GM12878 (cell line): ENCODE measurements at regions not wholly inside any gene's neighbourhood (a gene's known extent, or its start where the extent isn't known, plus 50 kb on each side); places are given as distances from the start of the nearest gene placed in this dataset.

Experiments
- BACH1 ChIP-seq: fragments of 450-650 bp; IDR thresholded peaks from 2 replicates; pipeline ENCODE4 v1.6.1; 2017; ENCODE audit warnings: mild to moderate bottlenecking, borderline replicate concordance
- EGR1 ChIP-seq, 2 experiments: IDR thresholded peaks; 1 replicate in 1 of 2; 2 replicates in 1 of 2; pipeline ENCODE4 v1.6.1; 2011 to 2012; ENCODE audit warnings: low read depth in 2 of 2, low read length in 2 of 2, borderline replicate concordance in 1 of 2, mild to moderate bottlenecking in 1 of 2, moderate library complexity in 1 of 2
- EP300 ChIP-seq, 2 experiments: fragments of 150-350 bp in 1 of 2; IDR thresholded peaks; 2 replicates each; pipeline ENCODE4 v1.6.1; 2011 to 2012; ENCODE audit warnings: low read depth in 2 of 2, low read length in 2 of 2, borderline replicate concordance in 1 of 2, improper control_type of control experiment in 1 of 2, inconsistent platforms in 1 of 2; ENCODE audit not compliant: control insufficient read depth in 1 of 2
- EZH2 ChIP-seq: IDR thresholded peaks from 2 replicates; pipeline ENCODE4 v1.6.1; 2012; ENCODE audit warnings: low read depth, mild to moderate bottlenecking, control low read depth, inconsistent platforms, low read length, borderline replicate concordance; ENCODE audit not compliant: control insufficient read depth
- NFYB ChIP-seq: IDR thresholded peaks from 2 replicates; pipeline ENCODE4 v1.6.1; 2011; ENCODE audit warnings: low read depth, mild to moderate bottlenecking, low read length, improper control_type of control experiment, moderate library complexity; ENCODE audit not compliant: insufficient read depth
- NR2C2 ChIP-seq: IDR thresholded peaks from 2 replicates; pipeline ENCODE4 v1.6.1; 2011; ENCODE audit warnings: borderline replicate concordance, low read depth; ENCODE audit not compliant: control insufficient read depth, insufficient read length
- POLR2A ChIP-seq: IDR thresholded peaks from 2 replicates; pipeline ENCODE4 v1.6.1; 2011; ENCODE audit warnings: low read depth, mild to moderate bottlenecking, low read length
- POLR2AphosphoS5 ChIP-seq: IDR thresholded peaks from 2 replicates; pipeline ENCODE4 v1.6.1; 2011; ENCODE audit warnings: mild to moderate bottlenecking, low read length, inconsistent platforms
- ZNF274 ChIP-seq: IDR thresholded peaks from one replicate; pipeline ENCODE4 v1.8.0; 2011; ENCODE audit not compliant: insufficient read length, insufficient read depth
- TF ChIP-seq, protein P1 (sequence below), 3 experiments: IDR thresholded peaks in 2 of 3; conservative IDR thresholded peaks in 1 of 3; 2 replicates each; pipeline ENCODE4 v1.5.1; 2011; ENCODE audit warnings: low read depth in 3 of 3, low read length in 3 of 3, mild to moderate bottlenecking in 3 of 3, control low read depth in 2 of 3, moderate library complexity in 2 of 3, inconsistent platforms in 1 of 3, mixed read lengths in 1 of 3; ENCODE audit not compliant: control insufficient read depth in 2 of 3, insufficient read depth in 1 of 3; ENCODE audit errors: extremely low read depth in 1 of 3
- TF ChIP-seq, protein P2 (sequence below): fragments of 450-650 bp; IDR thresholded peaks from 2 replicates; pipeline ENCODE4 v1.6.1; 2016; ENCODE audit warnings: mild to moderate bottlenecking, moderate library complexity, borderline replicate concordance

DNA sequence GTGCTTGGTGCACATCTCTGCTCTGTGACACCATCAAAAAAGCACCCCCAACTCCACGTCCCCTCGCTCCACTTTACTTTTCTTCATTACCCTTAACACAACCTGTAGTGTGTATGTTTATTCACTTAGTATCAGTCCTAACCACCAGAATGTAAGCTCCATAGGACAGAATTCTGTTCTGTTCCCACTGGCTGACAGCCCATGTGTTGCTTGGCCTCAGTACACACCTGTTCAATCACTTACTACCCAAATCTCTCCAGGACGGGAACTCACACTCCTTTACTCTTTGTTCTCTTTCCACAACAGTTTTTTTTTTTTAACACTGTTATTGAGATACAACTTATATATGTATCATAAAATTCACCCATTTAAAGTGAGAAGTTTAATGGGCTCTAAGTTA lies 119.6 kb downstream of the MAF start:
- TF ChIP-seq POLR2A (no peak), EGR1 (IDR thresholded peaks at IDR 0.05; ENCODE audit: borderline replicate concordance in 1 of 2, low read depth in 2 of 2, low read length in 2 of 2) (no peak), ZNF274 (no peak), BACH1 (no peak), NFYB (no peak), EZH2 (no peak), NR2C2 (no peak), EP300 (IDR thresholded peaks at IDR 0.05; ENCODE audit: borderline replicate concordance in 1 of 2, control insufficient read depth in 1 of 2, low read depth in 2 of 2, low read length in 2 of 2) (no peak), POLR2AphosphoS5 (no peak)
- TF ChIP-seq, protein P1, sequence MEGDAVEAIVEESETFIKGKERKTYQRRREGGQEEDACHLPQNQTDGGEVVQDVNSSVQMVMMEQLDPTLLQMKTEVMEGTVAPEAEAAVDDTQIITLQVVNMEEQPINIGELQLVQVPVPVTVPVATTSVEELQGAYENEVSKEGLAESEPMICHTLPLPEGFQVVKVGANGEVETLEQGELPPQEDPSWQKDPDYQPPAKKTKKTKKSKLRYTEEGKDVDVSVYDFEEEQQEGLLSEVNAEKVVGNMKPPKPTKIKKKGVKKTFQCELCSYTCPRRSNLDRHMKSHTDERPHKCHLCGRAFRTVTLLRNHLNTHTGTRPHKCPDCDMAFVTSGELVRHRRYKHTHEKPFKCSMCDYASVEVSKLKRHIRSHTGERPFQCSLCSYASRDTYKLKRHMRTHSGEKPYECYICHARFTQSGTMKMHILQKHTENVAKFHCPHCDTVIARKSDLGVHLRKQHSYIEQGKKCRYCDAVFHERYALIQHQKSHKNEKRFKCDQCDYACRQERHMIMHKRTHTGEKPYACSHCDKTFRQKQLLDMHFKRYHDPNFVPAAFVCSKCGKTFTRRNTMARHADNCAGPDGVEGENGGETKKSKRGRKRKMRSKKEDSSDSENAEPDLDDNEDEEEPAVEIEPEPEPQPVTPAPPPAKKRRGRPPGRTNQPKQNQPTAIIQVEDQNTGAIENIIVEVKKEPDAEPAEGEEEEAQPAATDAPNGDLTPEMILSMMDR (IDR thresholded peaks at IDR 0.05 in 2 of 3, conservative IDR thresholded peaks at IDR 0.05 in 1 of 3; ENCODE audit: control insufficient read depth in 2 of 3, extremely low read depth in 1 of 3, insufficient read depth in 1 of 3, low read depth in 3 of 3, low read length in 3 of 3): no peak
- TF ChIP-seq, protein P2, sequence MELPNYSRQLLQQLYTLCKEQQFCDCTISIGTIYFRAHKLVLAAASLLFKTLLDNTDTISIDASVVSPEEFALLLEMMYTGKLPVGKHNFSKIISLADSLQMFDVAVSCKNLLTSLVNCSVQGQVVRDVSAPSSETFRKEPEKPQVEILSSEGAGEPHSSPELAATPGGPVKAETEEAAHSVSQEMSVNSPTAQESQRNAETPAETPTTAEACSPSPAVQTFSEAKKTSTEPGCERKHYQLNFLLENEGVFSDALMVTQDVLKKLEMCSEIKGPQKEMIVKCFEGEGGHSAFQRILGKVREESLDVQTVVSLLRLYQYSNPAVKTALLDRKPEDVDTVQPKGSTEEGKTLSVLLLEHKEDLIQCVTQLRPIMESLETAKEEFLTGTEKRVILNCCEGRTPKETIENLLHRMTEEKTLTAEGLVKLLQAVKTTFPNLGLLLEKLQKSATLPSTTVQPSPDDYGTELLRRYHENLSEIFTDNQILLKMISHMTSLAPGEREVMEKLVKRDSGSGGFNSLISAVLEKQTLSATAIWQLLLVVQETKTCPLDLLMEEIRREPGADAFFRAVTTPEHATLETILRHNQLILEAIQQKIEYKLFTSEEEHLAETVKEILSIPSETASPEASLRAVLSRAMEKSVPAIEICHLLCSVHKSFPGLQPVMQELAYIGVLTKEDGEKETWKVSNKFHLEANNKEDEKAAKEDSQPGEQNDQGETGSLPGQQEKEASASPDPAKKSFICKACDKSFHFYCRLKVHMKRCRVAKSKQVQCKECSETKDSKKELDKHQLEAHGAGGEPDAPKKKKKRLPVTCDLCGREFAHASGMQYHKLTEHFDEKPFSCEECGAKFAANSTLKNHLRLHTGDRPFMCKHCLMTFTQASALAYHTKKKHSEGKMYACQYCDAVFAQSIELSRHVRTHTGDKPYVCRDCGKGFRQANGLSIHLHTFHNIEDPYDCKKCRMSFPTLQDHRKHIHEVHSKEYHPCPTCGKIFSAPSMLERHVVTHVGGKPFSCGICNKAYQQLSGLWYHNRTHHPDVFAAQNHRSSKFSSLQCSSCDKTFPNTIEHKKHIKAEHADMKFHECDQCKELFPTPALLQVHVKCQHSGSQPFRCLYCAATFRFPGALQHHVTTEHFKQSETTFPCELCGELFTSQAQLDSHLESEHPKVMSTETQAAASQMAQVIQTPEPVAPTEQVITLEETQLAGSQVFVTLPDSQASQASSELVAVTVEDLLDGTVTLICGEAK: no peak
